ENCODE measurements at regions not wholly inside any gene's neighbourhood (a gene's known extent, or its start where the extent isn't known, plus 50 kb on each side); places are given as distances from the start of the nearest gene placed in this dataset.

DNA sequence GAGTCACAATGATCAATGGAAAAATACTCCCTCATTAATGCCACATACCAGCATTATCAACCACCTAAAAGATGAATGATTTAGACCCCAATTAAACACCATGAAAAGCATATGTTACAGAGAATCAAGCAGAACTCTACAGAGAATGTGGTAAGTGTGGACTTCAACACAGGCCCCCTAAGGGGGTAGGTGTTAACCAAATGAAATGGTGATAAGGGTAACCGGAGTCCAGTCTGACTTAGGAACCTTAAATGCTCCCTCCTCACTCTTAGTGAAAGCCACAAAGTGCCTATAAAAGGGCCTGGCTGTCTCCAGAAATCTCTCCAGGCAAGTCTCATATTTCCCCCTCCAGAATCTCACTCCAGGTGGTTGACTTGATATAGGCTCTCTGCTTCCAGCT, 149.2 kb upstream of the FOXD3 start:
- TF ChIP-seq CTCF (conservative IDR thresholded peaks at IDR 0.05): no peak
- DNase-seq (ENCODE audit: extremely low spot score, unreplicated experiment): no peak
- peaks cover 5% of the 10 kb centered on the region for H3K9me3 Mint-ChIP-seq
- H3K4me3 Mint-ChIP-seq: no peak overlapping the region
- no peaks in the 10 kb centered on the region for H3K4me1 Mint-ChIP-seq (ENCODE audit: unreplicated experiment)
- H3K36me3 Mint-ChIP-seq: no peaks in the 10 kb centered on the region
- H3K27me3 Mint-ChIP-seq: peaks cover 13% of the 10 kb centered on the region
- H3K27ac Mint-ChIP-seq: no peak overlapping the region

DNA sequence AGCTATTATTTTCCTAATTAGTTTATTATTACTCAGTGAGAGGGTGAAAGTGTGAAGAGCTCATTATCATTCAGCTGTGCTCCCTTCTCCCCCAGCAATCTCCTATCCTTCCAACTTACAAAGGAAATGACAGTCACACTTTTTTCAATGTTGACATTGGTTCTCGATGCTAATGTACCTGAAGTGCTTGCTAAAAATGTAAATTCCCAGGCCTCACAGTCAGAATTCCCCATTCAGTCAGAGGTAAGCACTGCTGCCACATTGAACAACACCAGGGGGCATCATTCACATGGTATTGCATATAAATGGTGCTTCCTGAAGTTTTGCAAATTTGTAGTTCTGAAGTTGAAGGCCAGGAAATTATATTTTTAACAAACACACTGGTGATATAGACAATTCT, 132.7 kb upstream of the FOXD3 start:
- DNase-seq (ENCODE audit: extremely low spot score, unreplicated experiment): no peak
- Mint-ChIP-seq H3K4me1 (ENCODE audit: unreplicated experiment) (no peaks in the 10 kb centered on the region), H3K4me3 (no peak overlapping the region), H3K9me3 (no peaks in the 10 kb centered on the region), H3K36me3 (no peaks in the 10 kb centered on the region), H3K27me3 (peaks cover 14% of the 10 kb centered on the region), H3K27ac (no peak overlapping the region)
- TF ChIP-seq CTCF (conservative IDR thresholded peaks at IDR 0.05): peak; percentile 62

- Mint-ChIP-seq H3K36me3 (no peaks in the 10 kb centered on the region), H3K4me1 (ENCODE audit: unreplicated experiment) (no peaks in the 10 kb centered on the region), H3K9me3 (no peaks in the 10 kb centered on the region), H3K4me3 (no peak overlapping the region), H3K27me3 (peaks cover 14% of the 10 kb centered on the region), H3K27ac (no peak overlapping the region)
- no peak for DNase-seq (ENCODE audit: extremely low spot score, unreplicated experiment)
- TF ChIP-seq CTCF (conservative IDR thresholded peaks at IDR 0.05): no peak
Measured at GRCh38 chr1:63190171-63190570, 132.2 kb upstream of the FOXD3 start.

DNA sequence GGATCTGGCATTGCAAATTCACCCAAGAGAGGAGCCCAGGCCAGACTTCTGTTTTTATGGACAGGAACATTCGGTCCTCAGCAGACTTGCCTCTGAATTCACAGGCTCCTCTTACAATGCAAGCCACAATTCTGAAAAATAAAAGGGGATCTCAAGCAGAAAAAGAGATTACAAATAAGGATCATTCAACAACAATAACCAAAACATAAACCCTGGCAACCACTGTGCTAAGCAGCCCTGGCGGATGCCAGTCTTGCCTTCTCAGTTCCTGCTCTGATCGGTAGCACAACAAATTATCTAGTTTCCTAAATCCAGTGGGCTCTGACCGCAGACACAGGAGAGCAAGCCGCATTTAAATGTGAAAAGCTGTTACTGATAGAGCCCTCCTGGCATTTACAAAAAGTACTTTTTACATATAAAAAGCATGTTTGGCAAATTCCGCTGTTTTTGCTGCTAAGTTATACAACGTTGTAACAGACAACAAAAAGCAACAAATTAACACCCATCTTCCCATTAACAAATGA, 123.4 kb upstream of the FOXD3 start:
- TF ChIP-seq CTCF (conservative IDR thresholded peaks at IDR 0.05): no peak
- Mint-ChIP-seq H3K9me3 (no peaks in the 10 kb centered on the region), H3K36me3 (no peaks in the 10 kb centered on the region), H3K4me3 (no peak overlapping the region), H3K27me3 (peaks cover 58% of the 10 kb centered on the region), H3K27ac (no peak overlapping the region), H3K4me1 (ENCODE audit: unreplicated experiment) (no peaks in the 10 kb centered on the region)
- DNase-seq (ENCODE audit: extremely low spot score, unreplicated experiment): no peak

DNA sequence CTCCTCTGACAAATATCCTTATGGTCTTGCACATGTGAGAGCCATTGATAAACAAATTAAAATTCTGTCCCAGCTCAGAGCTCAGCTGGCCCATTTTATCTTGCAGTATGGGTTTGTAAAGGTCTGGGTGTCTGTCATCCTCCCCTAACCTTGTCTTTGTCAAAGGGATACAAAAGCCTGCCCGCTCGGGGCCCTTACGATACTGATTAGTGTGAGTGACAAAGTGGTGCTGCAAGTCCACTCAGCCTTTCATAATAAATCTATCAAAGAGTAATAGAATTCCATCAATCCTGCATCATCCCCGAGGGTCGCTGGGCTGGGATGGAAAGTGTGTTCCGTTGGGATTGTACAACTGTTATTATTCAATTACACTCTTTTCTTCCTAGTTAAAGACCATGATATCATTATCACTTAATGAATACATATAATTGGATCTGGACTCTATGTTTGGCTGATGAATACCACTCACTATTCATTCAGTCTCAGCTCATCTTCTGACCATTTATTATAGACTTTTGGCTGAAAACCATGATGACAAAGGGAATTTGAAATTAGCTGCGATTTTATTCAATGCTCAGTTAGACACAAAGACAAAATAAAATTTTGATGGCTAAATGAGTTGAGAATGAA, 122.5 kb upstream of the FOXD3 start:
- Mint-ChIP-seq H3K27me3 (peaks cover 61% of the 10 kb centered on the region), H3K9me3 (no peaks in the 10 kb centered on the region), H3K4me3 (no peak overlapping the region), H3K27ac (no peak overlapping the region), H3K4me1 (ENCODE audit: unreplicated experiment) (no peaks in the 10 kb centered on the region), H3K36me3 (no peaks in the 10 kb centered on the region)
- TF ChIP-seq CTCF (conservative IDR thresholded peaks at IDR 0.05): no peak
- DNase-seq (ENCODE audit: extremely low spot score, unreplicated experiment): no peak

Data from type B pancreatic cell (in vitro differentiated cells).